HAP-1 (cell line): ENCODE measurements at regions not wholly inside any gene's neighbourhood (a gene's known extent, or its start where the extent isn't known, plus 50 kb on each side); places are given as distances from the start of the nearest gene placed in this dataset.

Experiments used
- DNase-seq, 2 experiments: peaks; one replicate each; pipeline ENCODE4 v3.0.0-alpha.2; 2016 to 2020; ENCODE audit warnings: low spot score in 2 of 2
- H3K27me3 ChIP-seq: fragments of 250-450 bp; sonication (Bioruptor Pico); 2 replicates; pipeline ENCODE4 v1.5.1; 2020; ENCODE audit warnings: low read depth, mild to moderate bottlenecking, moderate library complexity
- H3K36me3 ChIP-seq: fragments of 250-450 bp; sonication (Bioruptor Pico); replicated peaks from 2 replicates; pipeline ENCODE4 v1.5.1; 2020; ENCODE audit warnings: mild to moderate bottlenecking
- H3K4me1 ChIP-seq: fragments of 250-450 bp; sonication (Bioruptor Pico); 2 replicates; pipeline ENCODE4 v1.5.1; 2020; ENCODE audit warnings: mild to moderate bottlenecking
- H3K4me3 ChIP-seq: fragments of 250-450 bp; sonication (Bioruptor Pico); 2 replicates; pipeline ENCODE4 v1.5.1; 2020; ENCODE audit warnings: mild to moderate bottlenecking, moderate library complexity
- H3K9me3 ChIP-seq: fragments of 250-450 bp; sonication (Bioruptor Pico); 2 replicates; pipeline ENCODE4 v1.5.1; 2020; ENCODE audit warnings: mild to moderate bottlenecking, moderate library complexity
- in situ Hi-C: fragments of 300-500 bp; cut with MboI; formaldehyde crosslinking; loops from 3 replicates; pipeline ENCODE4 v1.14.3; 2020; ENCODE audit warnings: low sequenced_read_pairs, inconsistent platforms, mixed read lengths

- Histone ChIP-seq H3K4me1 (no peaks in the 10 kb centered on the region), H3K36me3 (no peaks in the 10 kb centered on the region), H3K27me3 (no peaks in the 10 kb centered on the region), H3K4me3 (no peak overlapping the region), H3K9me3 (no peaks in the 10 kb centered on the region)
- no peak for DNase-seq
- in situ Hi-C loops, result no loop called here
These were observed 774.2 kb upstream of the EYS start for GRCh38 chr6:66481216-66481615.

GRCh38 chr6:66478705-66479104, 771.7 kb upstream of the EYS start:
- Histone ChIP-seq H3K36me3 (no peaks in the 10 kb centered on the region), H3K4me1 (no peaks in the 10 kb centered on the region), H3K4me3 (no peak overlapping the region), H3K9me3 (no peaks in the 10 kb centered on the region), H3K27me3 (no peaks in the 10 kb centered on the region)
- DNase-seq, result no peak
- in situ Hi-C loops, result no loop called here

- no peak for DNase-seq
- in situ Hi-C loops, result no loop called here
- Histone ChIP-seq H3K4me3 (no peak overlapping the region), H3K9me3 (no peaks in the 10 kb centered on the region), H3K27me3 (no peaks in the 10 kb centered on the region), H3K4me1 (no peaks in the 10 kb centered on the region), H3K36me3 (no peaks in the 10 kb centered on the region)
These were observed 728.3 kb upstream of the EYS start for GRCh38 chr6:66435321-66435720.

GRCh38 chr6:66429210-66429609, 722.2 kb upstream of the EYS start:
- Histone ChIP-seq H3K4me3 (no peak overlapping the region), H3K27me3 (no peaks in the 10 kb centered on the region), H3K36me3 (no peaks in the 10 kb centered on the region), H3K9me3 (peaks cover 2% of the 10 kb centered on the region; the same call in 1 of the 2 replicates), H3K4me1 (no peaks in the 10 kb centered on the region)
- in situ Hi-C loops, result no loop called here
- DNase-seq, result no peak

- DNase-seq, result no peak
- Histone ChIP-seq H3K9me3 (no peaks in the 10 kb centered on the region), H3K4me1 (no peaks in the 10 kb centered on the region), H3K27me3 (no peaks in the 10 kb centered on the region), H3K36me3 (no peaks in the 10 kb centered on the region), H3K4me3 (no peak overlapping the region)
- in situ Hi-C loops, result no loop called here
These were observed 716.0 kb upstream of the EYS start for GRCh38 chr6:66423047-66423446.

- H3K36me3 ChIP-seq, result no peaks in the 10 kb centered on the region
- in situ Hi-C loops, result no loop called here
- H3K27me3 ChIP-seq, result no peaks in the 10 kb centered on the region
- H3K9me3 ChIP-seq, result no peaks in the 10 kb centered on the region
- no peaks in the 10 kb centered on the region for H3K4me1 ChIP-seq
- DNase-seq, result peak; percentile 46 to 52
- no peak overlapping the region for H3K4me3 ChIP-seq
These were observed 714.5 kb upstream of the EYS start for GRCh38 chr6:66421570-66421969.

- DNase-seq, result no peak
- peaks cover 3% of the 10 kb centered on the region; the same call in 1 of the 2 replicates for H3K4me1 ChIP-seq
- H3K36me3 ChIP-seq, result no peaks in the 10 kb centered on the region
- in situ Hi-C loops, result no loop called here
- H3K27me3 ChIP-seq, result no peaks in the 10 kb centered on the region
- no peaks in the 10 kb centered on the region for H3K9me3 ChIP-seq
- no peak overlapping the region for H3K4me3 ChIP-seq
These were observed 711.9 kb upstream of the EYS start for GRCh38 chr6:66418906-66419305.

- Histone ChIP-seq H3K27me3 (no peaks in the 10 kb centered on the region), H3K9me3 (no peaks in the 10 kb centered on the region), H3K4me1 (no peaks in the 10 kb centered on the region), H3K36me3 (no peaks in the 10 kb centered on the region), H3K4me3 (no peak overlapping the region)
- DNase-seq, result peak in 1 of 2 experiments; percentile 21
- in situ Hi-C loops, result no loop called here
These were observed 696.9 kb upstream of the EYS start for GRCh38 chr6:66403966-66404365.

GRCh38 chr6:66402873-66403272, 695.8 kb upstream of the EYS start:
- no peaks in the 10 kb centered on the region for H3K36me3 ChIP-seq
- no peak for DNase-seq
- H3K27me3 ChIP-seq, result no peaks in the 10 kb centered on the region
- H3K4me3 ChIP-seq, result no peak overlapping the region
- H3K9me3 ChIP-seq, result no peaks in the 10 kb centered on the region
- no peaks in the 10 kb centered on the region for H3K4me1 ChIP-seq
- in situ Hi-C loops, result no loop called here

- in situ Hi-C loops, result no loop called here
- no peak overlapping the region for H3K4me3 ChIP-seq
- H3K4me1 ChIP-seq, result no peaks in the 10 kb centered on the region
- no peaks in the 10 kb centered on the region for H3K27me3 ChIP-seq
- no peaks in the 10 kb centered on the region for H3K9me3 ChIP-seq
- no peaks in the 10 kb centered on the region for H3K36me3 ChIP-seq
- DNase-seq, result no peak
These were observed 689.5 kb upstream of the EYS start for GRCh38 chr6:66396549-66396948.

GRCh38 chr6:66396145-66396544, 689.1 kb upstream of the EYS start:
- no peak overlapping the region for H3K4me3 ChIP-seq
- H3K9me3 ChIP-seq, result no peaks in the 10 kb centered on the region
- H3K36me3 ChIP-seq, result no peaks in the 10 kb centered on the region
- DNase-seq, result no peak
- no peaks in the 10 kb centered on the region for H3K27me3 ChIP-seq
- H3K4me1 ChIP-seq, result no peaks in the 10 kb centered on the region
- in situ Hi-C loops, result no loop called here

- Histone ChIP-seq H3K27me3 (no peaks in the 10 kb centered on the region), H3K36me3 (no peaks in the 10 kb centered on the region), H3K4me1 (no peaks in the 10 kb centered on the region), H3K4me3 (no peak overlapping the region), H3K9me3 (no peaks in the 10 kb centered on the region)
- DNase-seq, result no peak
- in situ Hi-C loops, result no loop called here
These were observed 683.4 kb upstream of the EYS start for GRCh38 chr6:66390393-66390792.

- H3K27me3 ChIP-seq, result no peaks in the 10 kb centered on the region
- DNase-seq, result no peak
- no peak overlapping the region for H3K4me3 ChIP-seq
- H3K36me3 ChIP-seq, result no peaks in the 10 kb centered on the region
- in situ Hi-C loops, result no loop called here
- no peaks in the 10 kb centered on the region for H3K9me3 ChIP-seq
- H3K4me1 ChIP-seq, result no peaks in the 10 kb centered on the region
These were observed 669.0 kb upstream of the EYS start for GRCh38 chr6:66376001-66376400.

- Histone ChIP-seq H3K4me3 (no peak overlapping the region), H3K36me3 (no peaks in the 10 kb centered on the region), H3K4me1 (no peaks in the 10 kb centered on the region), H3K27me3 (no peaks in the 10 kb centered on the region), H3K9me3 (no peaks in the 10 kb centered on the region)
- no peak for DNase-seq
- in situ Hi-C loops, result no loop called here
These were observed 662.4 kb upstream of the EYS start for GRCh38 chr6:66369407-66369806.

- no peaks in the 10 kb centered on the region for H3K4me1 ChIP-seq
- no peaks in the 10 kb centered on the region for H3K9me3 ChIP-seq
- no peak for DNase-seq
- in situ Hi-C loops, result no loop called here
- no peak overlapping the region for H3K4me3 ChIP-seq
- no peaks in the 10 kb centered on the region for H3K27me3 ChIP-seq
- H3K36me3 ChIP-seq, result no peaks in the 10 kb centered on the region
These were observed 655.9 kb upstream of the EYS start for GRCh38 chr6:66362888-66363287.
